K562 (cell line): ENCODE measurements at regions not wholly inside any gene's neighbourhood (a gene's known extent, or its start where the extent isn't known, plus 50 kb on each side); places are given as distances from the start of the nearest gene placed in this dataset.

Experiments used
- ATAC-seq: fragments of 200-7000 bp; cut with Tn5 transposase; 3 replicates; pipeline ENCODE4 v1.9.1; 2020; ENCODE audit warnings: moderate library complexity
- BruUV-seq: library from RNA; stranded (reverse); fragments of 400-500 nt; replicated peaks from 2 replicates; lab custom pipeline; 2021; lab: Mats Ljungman, UMichigan
- CTCF ChIA-PET: fragments of 300-600 bp; formaldehyde crosslinking; extraction: SDS; loops from one replicate; lab custom pipeline; 2021; ENCODE audit warnings: low intra/inter-chr PET ratio; lab: Yijun Ruan, JAX
- POLR2A ChIA-PET: fragments of 300-600, 350-650 bp; sonication (Branson Sonifier 250); formaldehyde crosslinking; extraction: SDS; loops from one replicate; lab custom pipeline; 2021; ENCODE audit warnings: antibody characterized with exemption, inconsistent platforms; lab: Yijun Ruan, JAX
- DNase-seq, 4 experiments: peaks; one replicate each; pipeline versions ENCODE4 v3.0.0 to v3.0.0-alpha.2; 2011 to 2018; ENCODE audit warnings: low spot score in 3 of 4, mixed read lengths in 3 of 4; ENCODE audit errors: extremely low read depth in 1 of 4
- FAIRE-seq: peaks from 2 replicates; lab custom pipeline; 2011; peaks lifted over from hg19 to GRCh38; lab: Jason Lieb, UNC
- H2AFZ ChIP-seq: 2 replicates; pipeline ENCODE4 v1.6.0; 2011; ENCODE audit warnings: low read depth, low read length, control low read depth, inconsistent platforms
- H3K27ac ChIP-seq: fragments of 200-600 bp; 3 replicates; pipeline ENCODE4 v1.8.0; 2011; ENCODE audit warnings: low read depth, mild to moderate bottlenecking, control low read depth, inconsistent platforms, low read length, moderate library complexity, mixed read lengths; ENCODE audit errors: extremely low read depth
- H3K27me3 ChIP-seq, 2 experiments: fragments of 300-600 bp in 1 of 2; 2 replicates in 1 of 2; 3 replicates in 1 of 2; pipeline versions ENCODE4 v1.6.0 to v1.8.0; 2011; ENCODE audit warnings: inconsistent platforms in 2 of 2, low read length in 2 of 2, mild to moderate bottlenecking in 1 of 2, mixed read lengths in 1 of 2, moderate library complexity in 1 of 2; ENCODE audit not compliant: control insufficient read depth in 2 of 2, insufficient read depth in 2 of 2
- H3K36me3 ChIP-seq: fragments of 300-600 bp; 3 replicates; pipeline ENCODE4 v1.8.0; 2011; ENCODE audit warnings: mild to moderate bottlenecking, low read length, inconsistent platforms; ENCODE audit not compliant: control insufficient read depth, insufficient read depth
- H3K4me1 ChIP-seq, 2 experiments: fragments of 200-600 bp in 1 of 2; replicated peaks in 1 of 2; 2 replicates in 1 of 2; 3 replicates in 1 of 2; pipeline versions ENCODE4 v1.5.1 to v1.8.0; 2011; ENCODE audit warnings: inconsistent platforms in 2 of 2, low read length in 2 of 2, mild to moderate bottlenecking in 1 of 2, mixed read lengths in 1 of 2, moderate library complexity in 1 of 2; ENCODE audit not compliant: control insufficient read depth in 2 of 2, insufficient read depth in 2 of 2
- H3K4me2 ChIP-seq: 2 replicates; pipeline ENCODE4 v1.6.1; 2011; ENCODE audit warnings: low read length, control low read depth, inconsistent platforms, mixed read lengths; ENCODE audit not compliant: insufficient read depth
- H3K4me3 ChIP-seq: fragments of 200-600 bp; sonication (generic), shearing (Covaris generic); 2 replicates; pipeline ENCODE4 v1.5.1; 2016; ENCODE audit warnings: control low read depth, inconsistent platforms
- H3K79me2 ChIP-seq: fragments of 200-600 bp; 3 replicates; pipeline ENCODE4 v1.8.0; 2011; ENCODE audit warnings: low read length, inconsistent platforms; ENCODE audit not compliant: control insufficient read depth, insufficient read depth
- H3K9ac ChIP-seq, 2 experiments: 2 replicates each; pipeline versions ENCODE4 v1.6.0 to v1.6.1; 2011; ENCODE audit warnings: low read depth in 2 of 2, low read length in 2 of 2, control low read depth in 1 of 2, inconsistent platforms in 1 of 2, mild to moderate bottlenecking in 1 of 2, mixed read lengths in 1 of 2; ENCODE audit not compliant: insufficient read depth in 1 of 2
- H3K9me1 ChIP-seq: one replicate; pipeline ENCODE4 v1.6.0; 2011; ENCODE audit warnings: inconsistent platforms, mild to moderate bottlenecking, low read length, moderate library complexity; ENCODE audit not compliant: control insufficient read depth, insufficient read depth
- H3K9me3 ChIP-seq: replicated peaks from 2 replicates; pipeline ENCODE4 v1.5.1; 2011; ENCODE audit warnings: low read depth, low read length, inconsistent platforms; ENCODE audit not compliant: control insufficient read depth, insufficient read depth
- H4K20me1 ChIP-seq: replicated peaks from 2 replicates; pipeline ENCODE4 v1.6.1; 2011; ENCODE audit warnings: low read length, inconsistent platforms, mixed read lengths; ENCODE audit not compliant: control insufficient read depth, insufficient read depth
- ARID1B ChIP-seq: fragments of 450-650 bp; IDR thresholded peaks from 2 replicates; pipeline ENCODE4 v1.6.1; 2016; ENCODE audit warnings: antibody characterized with exemption, mild to moderate bottlenecking, inconsistent platforms
- CHD2 ChIP-seq: IDR thresholded peaks from 2 replicates; pipeline ENCODE4 v1.6.1; 2011; ENCODE audit warnings: low read depth, low read length
- CSDE1 ChIP-seq, 2 experiments: fragments of 450-650 bp; IDR thresholded peaks; 2 replicates each; pipeline ENCODE4 v1.6.1; 2016; ENCODE audit warnings: mild to moderate bottlenecking in 1 of 2
- FOXJ2 ChIP-seq: fragments of 200-800 bp; sonication (Bioruptor generic); IDR thresholded peaks from 2 replicates; pipeline ENCODE4 v1.6.1; 2016; ENCODE audit warnings: missing genetic modification characterization, missing compliant biosample characterization
- KAT2B ChIP-seq: IDR thresholded peaks from one replicate; pipeline ENCODE4 v1.6.1; 2012; ENCODE audit warnings: low read depth, mild to moderate bottlenecking, control low read depth, inconsistent platforms, low read length, moderate library complexity
- PCBP2 ChIP-seq: fragments of 200-400 bp; formaldehyde crosslinking; IDR thresholded peaks from 2 replicates; pipeline ENCODE4 v1.6.1; 2018; ENCODE audit warnings: low read length, low read depth, mild to moderate bottlenecking, moderate library complexity; ENCODE audit not compliant: poor library complexity, severe bottlenecking
- RFX1 ChIP-seq: fragments of 450-650 bp; IDR thresholded peaks from 2 replicates; pipeline ENCODE4 v1.6.1; 2016; ENCODE audit warnings: mild to moderate bottlenecking, moderate library complexity
- TSC22D4 ChIP-seq: fragments of 450-650 bp; IDR thresholded peaks from 2 replicates; pipeline ENCODE4 v1.6.1; 2016; ENCODE audit warnings: missing genetic modification characterization, missing biosample characterization, control low read depth
- ZFP30 ChIP-seq: fragments of 250-450 bp; sonication (Bioruptor Pico); IDR thresholded peaks from 2 replicates; pipeline ENCODE4 v1.8.0; 2022; ENCODE audit warnings: moderate library complexity, mild to moderate bottlenecking, inconsistent platforms, borderline replicate concordance
- ZNF655 ChIP-seq: fragments of 250-450 bp; sonication (Bioruptor Pico); IDR thresholded peaks from 2 replicates; pipeline ENCODE4 v1.5.0; 2021
- WGBS: fragments of 100-300 bp; shearing (Covaris generic); methylation state at CpG from one replicate; pipeline ENCODE4 v1.1.6; 2016; ENCODE audit warnings: low coverage, mixed read lengths; ENCODE audit not compliant: insufficient coverage; ENCODE audit errors: missing lambda C conversion rate; 5-methylcytosine and 5-hydroxymethylcytosine counted together
- in situ Hi-C: fragments of 300-500 bp; cut with MboI; formaldehyde crosslinking; loops from 4 replicates; pipeline ENCODE4 v1.15.0; 2018; ENCODE audit warnings: inconsistent platforms, mixed read lengths
- intact Hi-C: fragments of 100-400 bp; cut with micrococcal nuclease; formaldehyde crosslinking; loops from 2 replicates; pipeline ENCODE4 v1.14.2; 2022
- TF ChIP-seq, protein P1 (sequence below): fragments of 250-450 bp; sonication (Bioruptor Pico); IDR thresholded peaks from 2 replicates; pipeline ENCODE4 v1.8.0; 2021; ENCODE audit warnings: moderate library complexity, mild to moderate bottlenecking, inconsistent platforms

DNA sequence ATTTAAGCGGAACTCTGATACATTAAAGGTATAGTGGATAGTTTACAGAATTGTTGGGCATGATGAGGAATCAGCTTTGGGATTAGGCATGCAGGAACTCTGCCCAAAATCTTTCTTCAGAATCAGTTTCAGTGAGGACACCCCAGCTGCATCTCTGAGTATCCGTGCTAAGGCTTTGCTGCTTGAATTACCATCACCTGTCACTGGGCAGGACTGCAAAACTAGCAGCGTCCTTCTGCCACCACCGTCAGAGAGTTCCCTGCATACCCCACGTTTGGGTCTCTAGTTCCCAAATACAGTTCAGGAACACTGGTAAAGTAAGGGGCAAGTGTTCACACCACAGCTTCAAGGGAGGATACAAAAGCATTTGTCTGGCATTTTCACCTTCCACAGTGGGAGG, 164.6 kb upstream of the ARHGEF26 start:
- H3K79me2 ChIP-seq: no peaks in the 10 kb centered on the region
- no peaks in the 10 kb centered on the region for H3K9me1 ChIP-seq
- no peak for DNase-seq
- H3K4me2 ChIP-seq: no peak overlapping the region
- no peaks in the 10 kb centered on the region for H3K27me3 ChIP-seq
- BruUV-seq: no TSS peak
- no peak for FAIRE-seq
- H3K27ac ChIP-seq: no peak overlapping the region
- no peaks in the 10 kb centered on the region for H3K4me1 ChIP-seq
- POLR2A ChIA-PET: no interaction called here
- no peaks in the 10 kb centered on the region for H3K9me3 ChIP-seq
- intact Hi-C loops (no loop called here), in situ Hi-C loops (no loop called here)
- CTCF ChIA-PET: no interaction called here
- no peak for ATAC-seq
- no peaks in the 10 kb centered on the region for H3K36me3 ChIP-seq
- TF ChIP-seq ARID1B: no peak
- no peak for TF ChIP-seq CHD2
- no peak overlapping the region for H3K4me3 ChIP-seq
- no peak overlapping the region for H3K9ac ChIP-seq
- 1% methylated on average over 5 of the region's 5 CpGs for WGBS
- no peaks in the 10 kb centered on the region for H4K20me1 ChIP-seq
- H2AFZ ChIP-seq: no peak overlapping the region

GRCh38 chr3:153957421-153957820, 163.8 kb upstream of the ARHGEF26 start:
- TF ChIP-seq RFX1 (peak; percentile 36), PCBP2 (no peak), TSC22D4 (tag) (no peak), CSDE1 (IDR thresholded peaks at IDR 0.05) (no peak), FOXJ2 (tag) (0 out of 2 replicates have a peak, but pooled peaks have one; percentile 20), ZFP30 (CRISPR knock-in tag) (no peak), KAT2B (no peak), ZNF655 (CRISPR knock-in tag) (no peak)
- TF ChIP-seq, protein P1, sequence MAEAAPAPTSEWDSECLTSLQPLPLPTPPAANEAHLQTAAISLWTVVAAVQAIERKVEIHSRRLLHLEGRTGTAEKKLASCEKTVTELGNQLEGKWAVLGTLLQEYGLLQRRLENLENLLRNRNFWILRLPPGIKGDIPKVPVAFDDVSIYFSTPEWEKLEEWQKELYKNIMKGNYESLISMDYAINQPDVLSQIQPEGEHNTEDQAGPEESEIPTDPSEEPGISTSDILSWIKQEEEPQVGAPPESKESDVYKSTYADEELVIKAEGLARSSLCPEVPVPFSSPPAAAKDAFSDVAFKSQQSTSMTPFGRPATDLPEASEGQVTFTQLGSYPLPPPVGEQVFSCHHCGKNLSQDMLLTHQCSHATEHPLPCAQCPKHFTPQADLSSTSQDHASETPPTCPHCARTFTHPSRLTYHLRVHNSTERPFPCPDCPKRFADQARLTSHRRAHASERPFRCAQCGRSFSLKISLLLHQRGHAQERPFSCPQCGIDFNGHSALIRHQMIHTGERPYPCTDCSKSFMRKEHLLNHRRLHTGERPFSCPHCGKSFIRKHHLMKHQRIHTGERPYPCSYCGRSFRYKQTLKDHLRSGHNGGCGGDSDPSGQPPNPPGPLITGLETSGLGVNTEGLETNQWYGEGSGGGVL (CRISPR knock-in tag): no peak
- TF ChIP-seq, all 486 proteins: peak for 2
- POLR2A ChIA-PET: no interaction called here
- Histone ChIP-seq H2AFZ (no peak overlapping the region), H3K4me1 (no peaks in the 10 kb centered on the region), H3K36me3 (no peaks in the 10 kb centered on the region), H3K79me2 (no peaks in the 10 kb centered on the region), H3K27me3 (no peaks in the 10 kb centered on the region), H3K4me3 (no peak overlapping the region), H3K9me3 (no peaks in the 10 kb centered on the region), H4K20me1 (no peaks in the 10 kb centered on the region), H3K9me1 (no peaks in the 10 kb centered on the region), H3K9ac (no peak overlapping the region), H3K4me2 (no peak overlapping the region), H3K27ac (no peak overlapping the region)
- WGBS: 14% methylated on average over 1 of the region's 1 CpG
- ATAC-seq (no peak), DNase-seq (no peak), FAIRE-seq (no peak)
- no TSS peak for BruUV-seq
- in situ Hi-C loops: no loop called here
- CTCF ChIA-PET: no interaction called here
- intact Hi-C loops: no loop called here
